Stimulated activated CD4-positive, alpha-beta T cell treated with anti-CD3 and anti-CD28 coated beads, Interleukin-1b, Interleukin-23, amount 100 ng/mL, for 24 hours (primary cell): ENCODE measurements at regions not wholly inside any gene's neighbourhood (a gene's known extent, or its start where the extent isn't known, plus 50 kb on each side); places are given as distances from the start of the nearest gene placed in this dataset.
"Not testable (repeated sequence)": the region's sequence is repeated elsewhere in the genome, so short reads cannot be mapped to it uniquely, and the experiment has no call there.

Experiments
- DNase-seq, 4 experiments: peaks; one replicate each; pipeline ENCODE4 v3.0.0-alpha.2; 2020; ENCODE audit warnings: low read depth in 4 of 4, low spot score in 1 of 4

- DNase-seq, result no peak
Observed at GRCh38 chr13:103466761-103467160, 400.5 kb upstream of the SLC10A2 start.

GRCh38 chr13:103460246-103460645 lies 394.0 kb upstream of the SLC10A2 start:
- DNase-seq, result not testable (repeated sequence)

GRCh38 chr13:103457050-103457449 lies 390.8 kb upstream of the SLC10A2 start:
- not testable (repeated sequence) for DNase-seq

GRCh38 chr13:103451656-103452055 lies 385.4 kb upstream of the SLC10A2 start:
- DNase-seq, result no peak

GRCh38 chr13:103443604-103444003 lies 377.4 kb upstream of the SLC10A2 start:
- DNase-seq, result no peak

GRCh38 chr13:103437651-103438050 lies 371.4 kb upstream of the SLC10A2 start:
- DNase-seq, result no peak

- no peak for DNase-seq
Observed at GRCh38 chr13:103436057-103436654, 369.9 kb upstream of the SLC10A2 start.

GRCh38 chr13:103431856-103432255 lies 365.6 kb upstream of the SLC10A2 start:
- DNase-seq, result no peak

- no peak for DNase-seq
Observed at GRCh38 chr13:103430368-103430767, 364.2 kb upstream of the SLC10A2 start.

- no peak for DNase-seq
Observed at GRCh38 chr13:103410002-103410401, 343.8 kb upstream of the SLC10A2 start.

- no peak for DNase-seq
Observed at GRCh38 chr13:103406967-103407366, 340.8 kb upstream of the SLC10A2 start.

- no peak for DNase-seq
Observed at GRCh38 chr13:103405297-103405696, 339.1 kb upstream of the SLC10A2 start.

GRCh38 chr13:103403814-103404213 lies 337.6 kb upstream of the SLC10A2 start:
- no peak for DNase-seq

- DNase-seq, result no peak
Observed at GRCh38 chr13:103403148-103403740, 337.0 kb upstream of the SLC10A2 start.

GRCh38 chr13:103395139-103395538 lies 328.9 kb upstream of the SLC10A2 start:
- no peak for DNase-seq

- no peak for DNase-seq
Observed at GRCh38 chr13:103394618-103395017, 328.4 kb upstream of the SLC10A2 start.

- no peak for DNase-seq
Observed at GRCh38 chr13:103391936-103392335, 325.7 kb upstream of the SLC10A2 start.

GRCh38 chr13:103388839-103389238 lies 322.6 kb upstream of the SLC10A2 start:
- no peak for DNase-seq

GRCh38 chr13:103386341-103386740 lies 320.1 kb upstream of the SLC10A2 start:
- DNase-seq, result no peak

- DNase-seq, result no peak
Observed at GRCh38 chr13:103373916-103374315, 307.7 kb upstream of the SLC10A2 start.

- no peak for DNase-seq
Observed at GRCh38 chr13:103371271-103371670, 305.1 kb upstream of the SLC10A2 start.

GRCh38 chr13:103370790-103371189 lies 304.6 kb upstream of the SLC10A2 start:
- DNase-seq, result no peak

GRCh38 chr13:103358255-103358932 lies 292.2 kb upstream of the SLC10A2 start:
- no peak for DNase-seq
